IMR-90 (cell line): ENCODE measurements at regions not wholly inside any gene's neighbourhood (a gene's known extent, or its start where the extent isn't known, plus 50 kb on each side); places are given as distances from the start of the nearest gene placed in this dataset.

ENCODE experiments used
- ATAC-seq: fragments of 200-7000 bp; cut with Tn5 transposase; 2 replicates; pipeline ENCODE4 v1.9.1; 2020; ENCODE audit warnings: low read depth, mild to moderate bottlenecking, moderate library complexity
- BruUV-seq: library from RNA; stranded (reverse); fragments of 400-500 nt; replicated peaks from 2 replicates; lab custom pipeline; 2021; lab: Mats Ljungman, UMichigan
- CTCF ChIA-PET: fragments of 300-600 bp; formaldehyde crosslinking; extraction: SDS; loops from one replicate; lab custom pipeline; 2021; ENCODE audit warnings: antibody characterized with exemption; lab: Yijun Ruan, JAX
- POLR2A ChIA-PET: fragments of 300-600 bp; sonication (Branson Sonifier 250); formaldehyde crosslinking; loops from one replicate; lab custom pipeline; 2022; ENCODE audit warnings: antibody characterized with exemption; ENCODE audit not compliant: unreplicated experiment; lab: Charles Lee
- DNase-seq: peaks from one replicate; pipeline ENCODE4 v3.0.0; 2013
- H2AFZ ChIP-seq: replicated peaks from 2 replicates; pipeline ENCODE3; 2013; ENCODE audit warnings: low read length, mild to moderate bottlenecking; ENCODE audit not compliant: poor library complexity
- H2AK5ac ChIP-seq: 2 replicates; pipeline ENCODE4 v1.6.1; 2013; ENCODE audit warnings: low read depth, low read length, inconsistent platforms
- H2AK9ac ChIP-seq: replicated peaks from 2 replicates; pipeline ENCODE3; 2013; ENCODE audit warnings: mild to moderate bottlenecking, low read depth, low read length, moderate library complexity; ENCODE audit not compliant: poor library complexity
- H2BK120ac ChIP-seq: 2 replicates; pipeline ENCODE4 v1.6.1; 2013; ENCODE audit warnings: low read depth, low read length, inconsistent platforms
- H2BK15ac ChIP-seq: 3 replicates; pipeline ENCODE4 v1.6.1; 2013; ENCODE audit warnings: low read depth, low read length, inconsistent platforms
- H2BK20ac ChIP-seq: 2 replicates; pipeline ENCODE4 v1.6.1; 2013; ENCODE audit warnings: low read depth, mild to moderate bottlenecking, inconsistent platforms, low read length, moderate library complexity
- H2BK5ac ChIP-seq: 2 replicates; pipeline ENCODE4 v1.6.1; 2013; ENCODE audit warnings: mild to moderate bottlenecking, low read depth, low read length, inconsistent platforms; ENCODE audit not compliant: poor library complexity, severe bottlenecking
- H3K14ac ChIP-seq: replicated peaks from 2 replicates; pipeline ENCODE4 v1.6.1; 2013; ENCODE audit warnings: low read depth, low read length, inconsistent platforms
- H3K18ac ChIP-seq: 2 replicates; pipeline ENCODE4 v1.6.1; 2013; ENCODE audit warnings: low read depth, low read length, control low read depth
- H3K23ac ChIP-seq: 2 replicates; pipeline ENCODE4 v1.6.1; 2013; ENCODE audit warnings: low read depth, low read length, inconsistent platforms
- H3K27ac ChIP-seq: 2 replicates; pipeline ENCODE4 v1.5.1; 2013; ENCODE audit warnings: mild to moderate bottlenecking, control low read depth, low read length; ENCODE audit not compliant: insufficient read depth
- H3K27me3 ChIP-seq: 2 replicates; pipeline ENCODE4 v1.6.1; 2013; ENCODE audit warnings: low read length; ENCODE audit not compliant: control insufficient read depth, insufficient read depth
- H3K36me3 ChIP-seq: 2 replicates; pipeline ENCODE4 v1.6.1; 2013; ENCODE audit warnings: low read length, mixed read lengths; ENCODE audit not compliant: control insufficient read depth, insufficient read depth
- H3K4ac ChIP-seq: 2 replicates; pipeline ENCODE4 v1.6.1; 2013; ENCODE audit warnings: low read depth, low read length, inconsistent platforms
- H3K4me1 ChIP-seq: 2 replicates; pipeline ENCODE4 v1.6.1; 2013; ENCODE audit warnings: low read length, mixed read lengths; ENCODE audit not compliant: control insufficient read depth, insufficient read depth
- H3K4me2 ChIP-seq: 2 replicates; pipeline ENCODE4 v1.6.1; 2013; ENCODE audit warnings: low read depth, mild to moderate bottlenecking, control low read depth, low read length, moderate library complexity
- H3K4me3 ChIP-seq: 2 replicates; pipeline ENCODE4 v1.5.1; 2013; ENCODE audit warnings: low read depth, mild to moderate bottlenecking, control low read depth, low read length, moderate library complexity; ENCODE audit not compliant: insufficient read depth
- H3K56ac ChIP-seq: 2 replicates; pipeline ENCODE4 v1.6.1; 2013; ENCODE audit warnings: low read length, inconsistent platforms; ENCODE audit not compliant: insufficient read depth; ENCODE audit errors: extremely low read depth
- H3K79me1 ChIP-seq, 2 experiments: 2 replicates each; pipeline ENCODE4 v1.6.1; 2013; ENCODE audit warnings: low read length in 2 of 2, inconsistent platforms in 1 of 2, low read depth in 1 of 2
- H3K9ac ChIP-seq: 2 replicates; pipeline ENCODE4 v1.6.1; 2013; ENCODE audit warnings: low read depth, low read length, control low read depth
- H3K9me1 ChIP-seq: 2 replicates; pipeline ENCODE4 v1.6.1; 2013; ENCODE audit warnings: low read length, inconsistent platforms; ENCODE audit not compliant: insufficient read depth
- H3K9me3 ChIP-seq: 2 replicates; pipeline ENCODE4 v1.6.1; 2013; ENCODE audit warnings: low read length; ENCODE audit not compliant: control insufficient read depth, insufficient read depth
- H4K20me1 ChIP-seq: 2 replicates; pipeline ENCODE4 v1.6.1; 2013; ENCODE audit warnings: low read length, inconsistent platforms; ENCODE audit not compliant: insufficient read depth
- H4K5ac ChIP-seq: 2 replicates; pipeline ENCODE4 v1.6.1; 2013; ENCODE audit warnings: mild to moderate bottlenecking, low read depth, low read length, control low read depth
- H4K8ac ChIP-seq, 2 experiments: 2 replicates each; pipeline ENCODE4 v1.6.1; 2013; ENCODE audit warnings: low read depth in 2 of 2, low read length in 2 of 2, control low read depth in 1 of 2, inconsistent platforms in 1 of 2
- H4K91ac ChIP-seq: 2 replicates; pipeline ENCODE4 v1.6.1; 2013; ENCODE audit warnings: low read depth, low read length, inconsistent platforms; ENCODE audit not compliant: insufficient read depth
- CEBPB ChIP-seq: IDR thresholded peaks from 2 replicates; pipeline ENCODE4 v1.6.1; 2012; ENCODE audit warnings: low read depth, low read length, improper control_type of control experiment
- CHD1 ChIP-seq: IDR thresholded peaks from 2 replicates; pipeline ENCODE4 v1.6.1; 2012; ENCODE audit warnings: low read depth, low read length, improper control_type of control experiment
- MAFK ChIP-seq: IDR thresholded peaks from 2 replicates; pipeline ENCODE4 v1.6.1; 2012; ENCODE audit warnings: low read depth, low read length, improper control_type of control experiment
- NFE2L2 ChIP-seq: fragments of 150-350 bp; IDR thresholded peaks from 2 replicates; pipeline ENCODE4 v1.6.1; 2016; ENCODE audit warnings: low read depth, mild to moderate bottlenecking, low read length
- RCOR1 ChIP-seq: IDR thresholded peaks from 2 replicates; pipeline ENCODE4 v1.6.1; 2012; ENCODE audit warnings: mild to moderate bottlenecking, low read length, improper control_type of control experiment; ENCODE audit not compliant: insufficient replicate concordance
- USF2 ChIP-seq: fragments of 150-350 bp; IDR thresholded peaks from 2 replicates; pipeline ENCODE4 v1.6.1; 2017; ENCODE audit warnings: mild to moderate bottlenecking, antibody characterized with exemption, low read length, low read depth
- WGBS, 2 experiments: methylation state at CpG; one replicate each; pipeline versions ENCODE4 v1.1.5 to v1.1.7; 2013; ENCODE audit warnings: missing lambda C conversion rate in 2 of 2; ENCODE audit not compliant: insufficient read length in 1 of 2; ENCODE audit errors: extremely low coverage in 2 of 2; 5-methylcytosine and 5-hydroxymethylcytosine counted together
- dilution Hi-C: fragments of 300-500 bp; cut with HindIII; formaldehyde crosslinking; loops from one replicate; pipeline ENCODE4 v1.14.3; 2018; ENCODE audit warnings: low sequenced_read_pairs; ENCODE audit not compliant: unreplicated experiment
- in situ Hi-C: fragments of 300-500 bp; cut with MboI; formaldehyde crosslinking; loops from 3 replicates; pipeline ENCODE4 v1.14.3; 2019; ENCODE audit warnings: low sequenced_read_pairs, inconsistent platforms, mixed read lengths
- intact Hi-C: fragments of 100-400 bp; cut with micrococcal nuclease; formaldehyde crosslinking; loops from 2 replicates; pipeline ENCODE4 v1.10.0; 2022

- Histone ChIP-seq H2BK5ac (no peak overlapping the region), H3K79me1 (no peaks in the 10 kb centered on the region), H3K4ac (no peak overlapping the region), H2BK120ac (no peak overlapping the region), H3K18ac (no peak overlapping the region), H2AK5ac (no peak overlapping the region), H4K91ac (no peak overlapping the region), H3K9ac (no peak overlapping the region), H4K5ac (no peak overlapping the region), H3K4me2 (no peak overlapping the region), H3K27me3 (no peaks in the 10 kb centered on the region; the same call in 1 of the 2 replicates), H3K9me1 (no peaks in the 10 kb centered on the region), H3K14ac (no peak overlapping the region), H2BK15ac (no peak overlapping the region), H3K36me3 (no peaks in the 10 kb centered on the region), H3K27ac (no peak overlapping the region), H3K23ac (no peak overlapping the region), H3K9me3 (no peaks in the 10 kb centered on the region), H3K56ac (no peak overlapping the region), H3K4me3 (no peak overlapping the region), H2AK9ac (no peak overlapping the region), H4K20me1 (no peaks in the 10 kb centered on the region), H2AFZ (no peak overlapping the region), H2BK20ac (no peak overlapping the region), H4K8ac (no peak overlapping the region), H3K4me1 (no peaks in the 10 kb centered on the region)
- intact Hi-C loops (no loop called here), dilution Hi-C loops (no loop called here), in situ Hi-C loops (no loop called here)
- DNase-seq (no peak), ATAC-seq (no peak)
- ChIA-PET CTCF (no interaction called here), POLR2A (no interaction called here)
- TF ChIP-seq CEBPB (no peak), USF2 (no peak), CHD1 (no peak), RCOR1 (no peak), NFE2L2 (no peak), MAFK (no peak)
- 100% methylated on average over 2 of the region's 4 CpGs; no CpG with 5 or more reads in 1 of the 2 experiments for WGBS, 2 experiments
- no TSS peak for BruUV-seq
Observed at GRCh38 chr2:30325600-30326328, 94.4 kb downstream of the LBH start.
